Fibroblast of skin of right biceps (primary cell): ENCODE measurements at regions not wholly inside any gene's neighbourhood (a gene's known extent, or its start where the extent isn't known, plus 50 kb on each side); places are given as distances from the start of the nearest gene placed in this dataset.

Experiments used
- DNase-seq: peaks from one replicate; pipeline ENCODE4 v3.0.0-alpha.2; 2013

DNA sequence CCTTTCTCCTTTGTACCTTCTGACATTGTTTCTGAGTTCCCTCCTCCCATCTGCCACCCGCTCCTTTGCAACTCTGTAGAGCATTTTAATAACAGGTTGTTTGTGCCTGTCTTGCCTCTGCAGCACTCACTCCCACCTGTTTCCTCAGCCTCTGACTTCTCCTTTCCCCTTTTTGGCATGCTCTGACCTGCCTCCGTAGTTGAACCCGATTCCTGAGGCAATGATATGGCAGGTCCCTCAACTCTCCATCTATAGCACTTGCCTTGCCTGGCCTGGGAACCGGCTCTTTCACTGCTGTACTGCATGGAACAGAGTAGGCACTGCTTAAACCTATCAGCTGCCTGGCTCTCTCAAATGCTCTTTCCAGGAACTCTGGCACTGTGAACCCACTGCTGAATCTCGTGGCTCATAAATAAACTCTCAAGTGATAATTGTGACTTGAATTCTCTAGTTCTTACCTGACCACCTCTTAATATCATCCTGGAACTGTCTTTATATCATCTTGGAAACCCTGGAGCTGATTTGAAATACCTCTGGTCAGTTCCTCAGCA lies 50.3 kb downstream of the UTRN start:
- DNase-seq, result no peak

DNA sequence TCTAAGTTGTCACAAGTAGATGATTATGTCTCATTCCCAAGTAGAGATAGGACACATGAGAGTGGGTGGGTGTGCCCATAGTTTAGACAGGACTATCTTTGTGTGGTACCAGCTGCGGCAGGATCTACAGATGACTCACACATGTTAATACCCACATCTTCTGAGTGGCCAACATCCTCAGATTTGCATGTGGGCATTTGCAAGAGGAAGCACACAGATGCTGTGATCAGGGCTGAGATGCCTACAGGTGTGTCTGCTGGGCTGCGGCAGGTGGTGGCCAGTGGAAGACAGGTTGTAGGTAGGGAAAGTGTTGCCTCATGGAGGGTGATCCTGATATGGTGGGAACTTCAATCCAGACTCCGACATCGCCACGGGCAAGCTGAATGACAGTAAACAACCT lies 50.8 kb downstream of the UTRN start:
- no peak for DNase-seq

DNA sequence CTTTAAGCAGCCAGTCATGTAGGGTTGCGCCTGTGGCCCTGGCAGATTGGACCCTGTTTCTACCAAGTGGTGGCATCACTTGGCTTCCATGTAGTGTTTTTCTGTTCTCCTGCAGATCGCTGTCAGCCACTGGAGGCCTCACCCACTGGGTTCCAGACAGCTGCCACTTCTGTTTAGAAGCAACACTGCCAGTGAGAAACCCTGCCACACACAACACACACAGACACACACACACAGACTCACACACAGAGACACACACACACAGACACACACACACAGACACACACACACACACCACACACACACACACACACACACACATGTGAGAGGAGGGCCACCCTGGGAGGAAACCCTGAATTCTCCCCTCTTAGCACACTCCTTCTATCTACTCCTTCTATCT lies 51.8 kb downstream of the UTRN start:
- DNase-seq, result no peak

DNA sequence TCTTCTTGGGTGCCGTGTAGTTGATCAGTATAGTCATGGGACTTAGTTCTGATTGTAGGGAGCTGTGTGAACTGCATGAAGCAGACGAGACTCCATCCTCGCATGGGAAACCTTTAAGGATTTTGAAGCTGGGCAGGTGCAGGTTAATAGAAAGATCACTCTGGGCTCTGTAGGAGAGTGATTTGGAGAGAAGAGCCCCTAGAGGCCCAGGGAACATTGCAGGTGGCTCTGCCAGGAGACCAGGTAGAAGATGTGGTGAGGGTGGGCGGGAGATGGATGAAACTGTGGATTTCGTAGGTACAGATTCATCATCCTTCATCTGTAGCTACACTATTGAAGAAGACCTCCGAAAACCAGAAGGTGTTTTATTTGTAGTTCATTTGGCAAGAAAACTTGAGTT lies 53.3 kb downstream of the UTRN start:
- no peak for DNase-seq

DNA sequence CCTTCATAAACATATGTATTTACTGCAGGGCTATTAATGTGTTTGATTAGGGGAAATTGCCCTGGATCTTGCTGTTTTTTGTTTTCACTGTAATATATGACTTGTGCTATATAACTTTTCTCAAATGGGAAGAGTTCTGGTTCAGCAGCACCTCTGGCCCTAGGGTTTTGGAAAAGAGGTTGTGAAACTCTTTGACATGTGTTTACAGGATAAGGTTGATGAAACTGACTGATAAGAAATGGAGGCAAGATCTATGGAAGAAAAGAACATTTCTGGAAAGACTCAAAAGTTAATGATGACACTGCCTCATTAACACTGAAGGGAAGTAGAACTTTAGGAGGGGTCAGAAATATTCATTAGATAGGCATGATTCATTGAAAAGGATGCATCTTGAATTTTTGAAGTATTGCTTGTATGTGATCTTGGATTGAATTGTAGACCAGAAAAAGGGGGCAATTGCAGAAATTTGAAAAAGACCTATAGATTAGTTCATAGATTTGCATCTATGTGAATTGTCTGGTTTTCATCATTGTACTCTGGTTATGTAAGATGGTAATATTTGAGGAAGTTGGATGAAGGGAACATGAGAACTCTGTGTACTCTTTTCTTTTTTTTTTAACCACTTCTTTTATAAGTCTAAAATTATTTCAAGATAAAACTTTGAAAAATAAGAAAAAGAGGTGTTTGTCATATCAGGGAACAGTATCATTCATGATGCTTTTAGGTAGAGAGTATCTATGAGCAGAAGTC lies 54.0 kb downstream of the UTRN start:
- no peak for DNase-seq

DNA sequence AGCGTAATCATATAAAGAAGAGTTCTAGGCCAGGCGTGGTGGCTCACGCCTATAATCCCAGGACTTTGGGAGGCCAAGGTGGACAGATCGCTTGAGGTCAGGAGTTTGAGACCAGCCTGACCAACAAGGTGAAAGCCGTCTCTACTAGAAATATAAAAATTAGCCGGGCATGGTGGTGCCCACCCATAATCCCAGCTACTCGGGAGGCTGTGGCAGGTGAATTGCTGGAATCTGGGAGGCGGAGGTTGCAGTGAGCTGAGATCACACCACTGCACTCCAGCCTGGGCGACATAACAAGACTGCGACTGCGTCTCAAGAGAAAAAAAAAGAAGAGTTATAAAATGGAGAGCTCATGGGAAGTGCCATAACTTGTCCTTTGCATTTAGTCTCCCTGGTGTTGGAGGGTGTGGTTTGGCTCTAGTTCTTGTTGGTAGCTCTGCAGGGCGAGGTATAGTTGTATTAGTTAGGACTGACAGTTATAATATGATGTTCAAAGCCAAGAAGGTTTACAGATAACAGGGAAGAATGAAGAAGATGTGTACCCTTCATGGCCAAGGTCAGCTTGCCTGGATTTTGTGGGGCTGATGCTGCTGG lies 54.8 kb downstream of the UTRN start:
- DNase-seq, result no peak

DNA sequence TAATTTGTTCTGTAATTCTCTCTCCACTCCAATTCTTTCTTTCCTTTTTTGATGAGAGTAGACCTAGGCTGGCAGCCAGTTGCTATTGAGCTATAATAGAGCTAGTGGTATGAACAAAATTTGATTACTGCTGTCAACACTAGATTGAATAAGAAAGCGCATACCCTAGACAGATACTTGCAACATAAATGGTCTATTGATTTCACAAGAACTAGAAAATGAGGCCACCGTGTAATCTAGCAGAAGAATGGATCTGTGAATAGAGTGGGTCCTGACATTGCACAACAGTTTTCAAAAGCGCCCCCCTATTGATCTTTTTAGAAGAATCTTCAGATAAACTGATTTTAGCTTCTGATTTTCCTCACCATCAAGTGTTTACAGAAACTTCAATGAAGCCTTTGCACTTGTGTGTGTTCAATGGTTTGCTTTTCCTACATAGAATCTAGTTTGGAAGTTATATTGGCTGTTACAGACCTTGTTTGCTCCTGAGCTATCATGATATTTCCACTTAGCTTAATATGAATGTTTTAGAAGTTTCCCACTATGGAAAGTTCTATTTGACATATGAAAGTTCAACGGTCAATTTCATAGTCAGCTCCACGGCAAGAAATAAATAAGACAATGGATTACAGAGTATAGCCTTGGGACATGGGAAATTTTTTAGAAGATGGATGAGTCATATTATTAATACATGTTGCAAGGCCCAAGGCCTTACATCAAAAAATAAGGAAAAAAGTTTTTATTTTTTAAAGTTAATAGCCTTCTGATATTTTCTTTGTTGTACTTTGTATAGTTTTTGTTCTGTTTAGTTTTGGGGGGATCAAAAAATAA lies 55.6 kb downstream of the UTRN start:
- no peak for DNase-seq

DNA sequence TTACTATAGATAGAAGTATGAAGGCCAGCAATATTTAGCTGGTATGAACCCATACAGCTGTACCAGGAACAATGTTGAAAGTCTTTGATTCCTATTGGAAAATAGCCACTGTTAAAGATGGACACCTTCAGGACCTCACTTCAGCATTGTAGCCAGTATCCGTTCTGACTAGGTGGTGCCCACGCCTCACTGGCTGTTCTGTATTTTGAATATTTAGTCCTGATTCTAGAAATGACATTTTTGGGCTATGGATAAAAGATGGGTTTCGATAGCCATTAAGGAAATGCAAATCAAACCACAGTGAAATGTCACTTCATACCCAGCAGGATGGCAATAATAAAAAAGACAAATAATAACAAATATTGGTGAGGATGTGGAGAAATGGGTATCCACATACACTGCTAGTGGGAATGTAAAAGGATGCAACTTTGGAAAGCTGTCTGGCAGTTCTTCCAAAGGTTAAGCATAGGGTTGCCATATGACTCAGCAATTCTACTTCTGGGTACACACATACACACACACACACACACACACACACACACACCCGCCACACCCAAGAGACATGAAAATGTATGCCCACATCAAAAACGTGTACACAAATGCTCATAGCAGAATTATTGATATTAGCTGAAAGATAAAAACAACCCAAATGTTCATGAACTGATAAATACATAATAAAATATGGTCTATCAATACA lies 56.8 kb downstream of the UTRN start:
- no peak for DNase-seq

DNA sequence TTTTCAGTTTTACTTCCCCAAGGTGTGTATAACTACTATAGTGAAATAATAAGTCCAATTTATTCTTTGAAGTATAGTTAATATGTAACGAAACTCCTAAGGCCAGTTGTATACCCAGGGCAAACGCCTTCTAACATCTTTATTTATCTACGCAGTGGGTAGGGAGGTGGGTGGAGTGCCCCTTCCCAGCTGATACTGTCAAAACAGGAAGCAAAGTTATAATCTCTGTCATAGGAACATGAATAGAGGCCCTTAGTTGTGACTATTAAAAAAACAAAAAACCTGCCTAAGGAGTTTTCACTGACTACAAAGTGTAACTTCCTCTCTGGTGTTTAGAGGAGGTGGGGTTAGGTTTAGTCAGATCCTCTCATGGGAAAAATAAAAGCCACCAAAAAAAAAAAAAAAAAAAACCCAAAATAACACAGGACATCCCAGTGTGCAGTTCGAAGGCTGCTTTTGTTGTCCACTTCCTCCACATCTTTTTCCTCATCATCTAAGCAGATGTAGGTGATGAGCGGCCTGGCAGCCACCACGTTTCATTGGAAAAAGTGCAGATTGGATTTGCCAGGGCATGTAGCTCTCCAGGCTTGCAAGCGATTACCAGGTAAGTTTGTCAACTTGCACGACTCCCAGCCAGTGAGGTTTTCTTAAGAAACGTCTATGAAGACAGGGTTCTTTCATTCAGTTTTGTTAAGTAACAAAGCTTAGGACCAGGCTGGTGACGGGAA lies 58.7 kb downstream of the UTRN start:
- DNase-seq, result no peak

DNA sequence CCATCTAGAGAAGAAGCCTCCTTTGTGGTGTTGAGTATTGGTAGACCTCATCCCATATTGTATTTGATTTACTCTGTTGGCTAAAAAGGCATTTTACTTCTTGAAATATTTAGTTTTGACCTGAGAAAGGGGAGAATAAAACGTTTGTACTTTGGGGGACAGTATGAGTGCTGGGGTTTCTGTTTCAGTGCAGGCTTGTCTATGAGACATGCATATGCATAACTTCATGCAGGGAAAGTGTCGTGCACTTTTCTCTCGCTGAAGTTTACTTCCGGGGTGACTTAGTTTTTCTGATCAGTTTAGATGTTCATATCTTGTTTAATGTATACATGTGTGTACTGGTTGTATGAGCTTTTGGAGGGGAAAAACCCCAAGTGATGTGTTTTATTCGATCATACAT lies 59.5 kb downstream of the UTRN start:
- no peak for DNase-seq

DNA sequence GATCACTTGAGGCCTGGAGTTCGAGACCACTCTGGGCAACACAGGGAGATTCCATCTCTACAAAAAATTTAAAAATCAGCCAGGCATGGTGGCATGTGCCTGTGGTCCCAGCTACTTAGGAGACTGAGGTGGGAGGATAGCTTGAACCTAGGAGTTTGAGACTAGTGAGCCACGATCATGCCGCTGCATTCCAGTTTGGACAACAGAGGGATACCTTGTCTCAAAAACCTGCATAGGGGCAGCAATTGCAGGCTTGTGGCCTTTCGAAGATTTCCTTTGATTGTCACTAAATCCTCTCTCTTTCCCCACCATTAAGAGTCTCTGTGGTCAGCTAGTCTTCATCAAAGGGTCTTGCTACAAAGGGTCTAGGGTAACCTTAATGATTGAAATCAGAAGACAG lies 60.3 kb downstream of the UTRN start:
- no peak for DNase-seq

DNA sequence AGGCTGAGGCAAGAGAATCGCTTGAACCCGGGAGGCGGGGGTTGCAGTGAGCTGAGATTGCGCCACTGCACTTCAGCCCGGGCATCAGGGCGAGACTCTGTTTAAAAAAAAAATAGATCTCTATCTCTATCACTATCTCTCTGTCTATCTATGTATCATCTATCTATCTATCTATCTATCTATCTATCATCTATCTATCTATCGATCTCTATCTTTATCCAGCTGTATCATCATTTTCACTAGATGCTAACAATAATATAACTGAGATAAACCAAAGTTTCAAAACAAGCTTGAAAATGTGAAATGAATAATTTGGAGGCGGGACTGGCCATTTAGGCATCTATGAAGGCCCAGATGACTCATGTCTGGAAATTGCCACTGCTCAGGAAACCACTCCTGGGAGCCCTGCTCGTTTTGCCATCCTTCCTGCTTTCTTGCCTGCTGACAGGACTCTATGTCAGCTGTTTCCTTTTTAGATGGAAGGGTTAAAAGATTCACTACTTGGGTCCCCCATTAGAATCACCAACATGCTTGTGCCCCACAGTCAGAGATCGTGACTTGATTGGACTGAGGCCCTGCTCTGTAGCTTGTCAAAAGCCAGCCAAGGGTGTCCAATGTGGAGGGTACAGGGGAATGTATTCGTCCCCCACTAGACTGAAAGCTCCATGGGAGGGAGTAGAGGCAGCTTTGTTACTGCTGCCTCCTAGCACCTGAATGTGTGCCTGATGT lies 61.7 kb downstream of the UTRN start:
- DNase-seq, result peak; percentile 87

DNA sequence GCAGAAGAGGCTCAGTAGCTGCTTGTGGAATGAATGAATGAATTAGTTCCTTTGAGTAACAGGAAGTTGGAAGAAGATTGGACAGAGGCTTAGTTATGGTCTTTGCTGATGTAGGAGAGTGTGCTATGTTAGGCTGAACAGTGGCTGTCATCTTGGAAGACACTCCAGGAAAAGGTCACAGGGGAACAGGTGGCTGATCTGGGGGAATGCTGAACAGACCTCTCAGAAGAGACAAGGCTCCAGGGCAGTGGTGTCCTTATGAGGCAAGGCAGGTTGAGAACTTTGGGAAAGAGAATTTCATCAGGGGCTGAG lies 62.3 kb downstream of the UTRN start:
- DNase-seq, result no peak

DNA sequence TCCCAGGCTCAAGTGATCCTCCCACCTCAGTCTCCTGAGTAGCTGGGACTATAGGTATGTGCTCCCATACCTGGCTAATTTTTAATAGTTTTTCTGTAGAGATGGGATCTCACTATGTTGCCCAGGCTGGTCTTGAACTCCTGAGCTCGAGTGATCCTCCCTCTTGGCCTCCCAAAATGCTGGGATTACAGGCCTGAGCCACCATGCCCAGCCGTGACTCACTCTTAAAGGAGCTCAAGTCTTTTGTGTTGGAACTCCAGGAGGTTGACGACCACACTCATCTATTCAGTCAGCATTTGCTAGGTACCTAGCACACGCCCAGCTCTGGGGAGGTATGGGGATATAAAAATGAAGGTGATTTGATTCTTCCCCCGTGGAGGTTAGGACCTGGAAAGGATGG lies 62.8 kb downstream of the UTRN start:
- DNase-seq, result no peak

DNA sequence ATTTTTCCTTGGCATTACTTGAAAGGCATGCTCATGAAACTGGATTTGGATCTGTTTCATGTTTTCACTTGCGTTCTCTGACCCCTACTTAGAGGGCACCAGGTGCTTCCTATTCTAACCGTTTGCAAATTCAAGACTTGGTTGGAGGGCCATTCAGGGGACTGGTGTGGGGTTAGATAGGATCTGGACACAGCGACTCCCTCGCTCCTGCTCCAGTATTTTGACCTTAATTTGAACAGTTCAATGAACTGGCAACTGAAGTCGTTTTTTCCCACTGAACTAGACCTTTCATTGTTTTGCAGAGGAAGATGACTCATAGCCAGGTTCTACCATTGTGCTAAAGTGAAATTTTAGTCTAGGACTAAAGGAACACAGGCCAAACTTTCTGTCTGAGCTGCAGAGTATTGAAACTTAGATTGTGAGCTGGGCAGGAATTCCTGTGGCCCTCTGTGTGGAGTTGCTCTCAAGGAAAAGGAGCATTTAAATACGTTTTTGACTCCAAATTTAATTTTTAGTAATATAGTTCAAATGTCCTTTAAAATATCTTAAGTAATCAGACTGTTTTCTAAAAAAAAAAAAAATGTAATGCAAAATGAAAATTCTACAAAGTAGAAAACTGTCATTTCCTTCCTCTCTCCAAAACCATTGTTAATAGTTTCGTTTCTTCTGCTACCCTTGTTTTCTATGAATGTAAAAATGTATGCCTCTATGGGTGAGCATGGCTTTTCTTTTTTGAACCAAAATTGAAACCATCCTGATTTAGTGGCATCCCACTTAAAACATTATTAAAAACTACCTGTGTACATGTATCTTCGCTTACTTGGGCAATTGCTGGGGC lies 64.8 kb downstream of the UTRN start:
- peak; percentile 52 for DNase-seq

DNA sequence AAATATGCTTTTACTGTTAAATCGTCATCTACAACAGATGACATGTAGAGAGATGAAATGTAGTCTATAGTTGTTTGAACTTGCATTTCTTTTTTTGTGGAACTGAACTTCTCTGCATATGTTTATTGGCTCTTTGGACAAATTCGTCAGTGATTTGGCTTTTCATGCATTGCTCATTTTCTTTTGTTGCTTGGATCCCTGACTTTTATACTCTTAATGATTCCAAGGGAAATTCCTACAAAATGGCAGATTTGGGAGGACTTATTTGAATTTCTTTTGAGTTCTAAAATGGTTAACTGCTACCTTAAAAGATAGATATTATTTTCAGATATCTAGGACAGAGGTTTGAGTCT lies 65.4 kb downstream of the UTRN start:
- DNase-seq, result no peak

DNA sequence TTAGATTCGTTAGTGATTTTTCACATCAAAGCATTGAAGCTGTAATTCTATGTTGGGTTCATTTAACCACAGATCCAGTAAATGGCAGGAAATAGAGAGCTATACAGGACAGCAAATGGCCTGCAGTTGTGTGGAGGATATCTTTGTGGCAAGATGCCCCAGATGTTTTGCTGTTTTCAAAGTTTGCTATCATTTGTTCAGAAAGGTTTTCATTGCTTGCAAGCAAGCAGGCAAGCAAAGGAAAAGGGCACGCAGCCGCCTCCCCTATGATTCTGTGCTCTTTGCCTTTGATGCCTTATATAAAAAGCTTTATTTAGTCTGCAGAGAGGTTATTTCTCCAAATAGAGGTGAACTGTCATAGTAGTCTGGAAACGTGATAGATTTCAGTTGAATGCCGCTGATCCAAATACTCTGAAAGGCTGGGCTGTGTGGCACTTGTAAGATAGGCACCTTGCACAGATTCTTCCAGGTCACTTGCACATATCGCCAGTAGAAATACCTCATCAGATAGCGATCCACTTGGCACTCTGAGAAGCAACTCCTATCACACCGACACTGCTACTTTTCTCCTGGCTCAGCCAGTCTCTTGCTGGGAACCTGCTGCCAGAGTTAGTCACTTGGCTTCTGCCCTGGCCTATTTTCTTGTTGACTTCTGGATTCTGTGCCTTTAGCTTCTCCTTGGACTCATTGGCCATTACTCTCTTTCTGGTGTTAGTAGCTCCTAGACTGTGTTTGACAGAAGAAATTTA lies 66.4 kb downstream of the UTRN start:
- DNase-seq, result no peak

DNA sequence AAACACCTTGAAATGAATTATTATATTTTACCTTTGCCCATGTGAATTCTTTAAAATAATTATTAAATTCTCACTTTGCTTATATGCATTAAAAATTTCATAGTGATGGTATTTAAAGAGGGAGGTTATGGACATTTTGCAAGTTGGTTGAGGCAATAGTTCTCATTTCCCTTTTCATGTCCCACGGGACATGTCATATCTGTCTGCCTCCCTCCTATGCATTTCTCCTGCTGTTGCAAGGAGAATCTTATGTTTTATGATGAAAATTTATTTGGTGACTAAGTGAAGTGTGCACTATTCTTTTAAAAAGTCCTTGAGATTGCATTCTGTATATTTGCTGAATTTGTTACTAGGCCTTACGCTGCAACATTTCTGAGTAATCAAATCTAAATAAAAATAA lies 67.2 kb downstream of the UTRN start:
- DNase-seq, result peak; percentile 35

DNA sequence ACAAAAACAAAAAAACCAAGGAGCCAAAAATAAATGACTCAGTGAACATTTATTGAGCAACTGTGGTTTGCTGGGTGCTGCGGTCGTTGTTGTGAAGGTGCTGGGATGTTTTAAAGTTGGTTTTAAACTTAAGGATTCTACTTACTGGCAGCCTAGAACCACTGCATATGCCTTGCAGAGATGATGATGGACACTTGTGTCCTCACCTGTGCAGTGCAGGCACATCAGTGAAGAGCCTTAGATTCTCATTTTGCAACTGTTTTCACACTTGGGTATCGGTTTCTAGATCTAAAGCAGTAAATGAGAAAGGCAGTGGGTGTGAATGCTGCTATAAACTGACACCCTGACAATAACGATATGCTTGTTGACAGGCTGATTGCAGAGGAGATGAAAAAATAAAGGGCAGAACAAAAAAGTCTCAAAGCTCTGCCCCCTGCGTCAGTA lies 68.8 kb downstream of the UTRN start:
- DNase-seq, result no peak

DNA sequence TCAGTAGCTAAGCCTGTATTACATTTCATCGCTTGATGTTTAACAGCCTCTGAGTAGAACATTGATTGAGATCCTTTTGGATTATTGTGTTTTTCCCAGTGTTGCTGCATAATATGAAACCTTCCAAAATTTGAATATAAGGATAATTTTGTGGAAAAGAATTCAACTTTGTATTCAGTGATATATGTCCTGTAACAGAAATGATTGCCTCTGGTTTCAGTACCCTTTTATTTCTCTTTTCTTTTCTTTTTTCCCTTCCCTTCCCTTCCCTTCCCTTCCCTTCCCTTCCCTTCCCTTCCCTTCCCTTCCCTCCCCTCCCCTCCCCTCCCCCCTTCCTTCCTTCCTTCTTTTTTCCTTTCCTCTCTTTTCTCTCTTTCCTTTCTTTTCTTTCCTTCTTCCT lies 74.6 kb downstream of the UTRN start:
- no peak for DNase-seq
